GM21529 (cell line): ENCODE measurements at regions not wholly inside any gene's neighbourhood (a gene's known extent, or its start where the extent isn't known, plus 50 kb on each side); places are given as distances from the start of the nearest gene placed in this dataset.
"Not testable (repeated sequence)": the region's sequence is repeated elsewhere in the genome, so short reads cannot be mapped to it uniquely, and the experiment has no call there.

Source experiments
- ATAC-seq: cut with Tn5 transposase; IDR thresholded peaks from one replicate; pipeline ENCODE4 v1.9.1; 2021; ENCODE audit not compliant: unreplicated experiment

DNA sequence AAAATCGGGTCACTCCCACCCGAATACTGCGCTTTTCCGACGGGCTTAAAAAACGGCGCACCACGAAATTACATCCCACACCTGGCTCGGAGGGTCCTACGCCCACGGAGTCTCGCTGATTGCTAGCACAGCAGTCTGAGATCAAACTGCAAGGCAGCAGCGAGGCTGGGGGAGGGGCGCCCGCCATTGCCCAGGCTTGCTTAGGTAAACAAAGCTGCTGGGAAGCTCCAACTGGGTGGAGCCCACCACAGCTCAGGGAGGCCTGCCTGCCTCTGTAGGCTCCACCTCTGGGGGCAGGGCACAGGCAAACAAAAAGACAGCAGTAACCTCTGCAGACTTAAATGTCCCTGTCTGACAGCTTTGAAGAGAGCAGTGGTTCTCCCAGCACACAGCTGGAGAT is 325.7 kb upstream of the PIK3R1 start:
- not testable (repeated sequence) for ATAC-seq

DNA sequence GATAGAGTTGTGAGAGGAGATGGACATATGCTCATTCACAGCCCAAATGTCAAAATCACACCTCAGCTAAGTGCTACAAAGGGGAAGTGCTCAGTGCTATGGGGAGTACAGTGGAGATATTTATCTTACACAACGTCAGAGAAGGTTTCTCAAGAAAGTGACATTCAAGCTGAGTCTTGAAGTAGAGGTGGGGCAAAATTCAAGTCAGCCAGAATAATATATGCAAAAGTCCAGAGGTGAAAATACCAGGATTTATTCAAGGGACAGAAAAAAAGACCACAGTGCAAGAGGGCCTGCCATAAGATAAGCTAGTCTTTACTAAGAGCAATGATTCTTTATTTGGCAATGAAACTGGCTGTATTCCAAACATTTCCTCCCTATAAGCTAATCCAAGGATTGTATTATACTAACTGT is 327.8 kb upstream of the PIK3R1 start:
- no peak for ATAC-seq

DNA sequence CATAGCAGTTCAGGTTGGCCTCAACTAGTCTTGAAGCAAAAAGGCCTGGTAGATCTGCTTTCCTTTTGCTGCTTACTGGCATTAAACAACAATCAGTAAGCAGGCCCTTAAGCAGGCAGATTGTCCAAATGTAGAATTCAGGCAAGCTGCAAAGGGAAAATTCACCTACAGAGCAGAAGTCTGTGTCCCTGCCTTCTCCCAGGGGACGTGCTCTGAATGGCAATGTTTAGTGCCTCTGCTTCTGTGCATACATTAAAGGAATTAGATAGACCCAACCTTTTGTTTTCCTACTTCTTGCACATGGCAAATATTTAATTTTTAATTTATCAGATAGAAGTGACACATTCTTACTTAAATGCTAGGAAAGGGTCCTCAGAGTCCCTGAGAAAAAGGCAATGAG is 328.8 kb upstream of the PIK3R1 start:
- ATAC-seq = no peak

DNA sequence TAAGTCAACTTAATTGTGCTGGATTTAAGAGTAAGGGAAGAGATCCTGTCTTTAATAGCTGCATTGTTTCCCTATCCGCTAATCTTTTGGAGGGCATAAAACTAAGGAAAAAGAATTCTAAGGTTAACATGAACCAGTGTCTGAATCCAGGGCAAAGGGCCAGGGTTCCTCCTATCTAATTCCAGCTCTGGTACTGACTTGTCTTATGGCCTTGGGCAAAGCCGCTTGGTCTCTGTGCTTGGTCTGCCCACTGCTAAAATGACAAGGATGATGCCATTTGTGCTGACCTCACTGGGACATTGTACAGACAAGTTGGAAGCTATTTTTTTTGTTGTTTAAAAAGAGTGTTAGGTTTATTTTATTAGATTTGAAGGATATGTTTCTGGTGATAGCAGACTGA is 334.7 kb upstream of the PIK3R1 start:
- no peak for ATAC-seq

DNA sequence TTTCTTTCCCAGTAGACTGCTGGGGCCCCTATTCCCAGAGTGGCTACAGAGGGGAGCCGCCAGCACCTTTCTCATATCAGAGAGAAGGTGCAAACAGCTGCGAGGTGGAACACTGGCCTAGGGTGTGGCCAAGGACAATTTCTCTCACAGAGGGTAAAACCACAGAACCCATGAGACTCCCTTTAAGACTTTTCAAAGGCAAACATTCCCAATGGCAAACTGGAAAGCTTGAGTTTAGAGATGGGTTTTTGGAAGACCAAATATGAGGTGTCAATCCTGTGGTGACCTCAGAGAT is 335.1 kb upstream of the PIK3R1 start:
- no peak for ATAC-seq

DNA sequence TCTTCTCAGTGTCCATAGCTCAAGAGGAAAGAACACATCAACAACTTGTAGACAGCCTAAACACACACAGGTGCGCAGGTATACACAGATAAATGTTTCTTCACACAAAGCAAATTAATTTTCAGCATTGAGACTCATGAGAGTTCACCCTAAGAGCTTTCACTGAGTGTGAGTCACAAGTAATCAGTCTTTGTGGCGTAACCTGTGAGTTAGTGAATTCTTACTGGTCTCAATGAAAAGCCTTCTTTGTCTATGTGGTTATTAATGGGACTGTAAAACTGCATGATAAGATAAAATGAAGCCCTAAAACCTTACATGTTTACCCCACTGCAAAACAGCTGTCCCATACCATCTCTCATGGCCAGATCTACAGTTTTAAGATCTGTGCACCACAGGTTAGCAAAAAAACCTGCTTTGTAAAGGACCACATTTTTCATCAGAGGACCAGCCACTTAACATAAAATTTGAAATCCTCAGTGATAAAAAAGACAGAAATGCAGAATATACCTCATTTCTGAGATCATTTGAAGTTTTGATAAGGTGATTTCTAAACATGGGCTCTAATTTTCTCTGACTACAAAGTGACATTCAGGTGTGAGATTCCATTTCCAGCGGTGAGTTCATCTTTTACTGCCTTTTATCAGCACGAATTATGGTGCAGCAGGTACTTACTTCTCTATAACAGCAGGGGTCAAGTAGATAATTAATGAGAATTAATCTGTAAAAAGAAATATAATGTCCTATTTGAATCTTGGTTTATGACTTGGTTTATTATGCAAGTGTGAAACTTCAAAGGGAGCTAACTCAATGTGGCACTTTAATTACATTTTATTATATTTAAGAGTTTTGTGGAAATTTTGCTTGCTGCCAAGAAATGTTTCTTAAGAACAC is 335.7 kb upstream of the PIK3R1 start:
- no peak for ATAC-seq

DNA sequence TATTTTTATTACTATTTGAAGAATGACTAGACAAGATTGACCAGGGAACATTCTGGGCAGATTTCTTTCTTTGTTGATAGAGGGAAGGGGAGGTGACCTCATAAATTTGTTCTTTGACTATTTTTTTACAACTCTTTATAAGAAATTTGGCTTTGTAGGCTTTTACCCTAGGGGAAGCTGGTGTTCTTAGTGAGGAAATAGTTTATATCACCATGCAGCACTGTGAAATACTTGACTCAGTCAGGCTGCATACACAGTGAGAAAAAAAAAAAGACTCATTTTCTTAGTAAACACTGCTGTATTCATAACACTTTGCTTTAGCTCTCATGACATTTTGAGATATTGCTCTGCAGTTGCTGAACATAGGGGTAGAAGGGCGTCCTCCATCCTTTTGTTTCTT is 336.6 kb upstream of the PIK3R1 start:
- ATAC-seq = no peak

DNA sequence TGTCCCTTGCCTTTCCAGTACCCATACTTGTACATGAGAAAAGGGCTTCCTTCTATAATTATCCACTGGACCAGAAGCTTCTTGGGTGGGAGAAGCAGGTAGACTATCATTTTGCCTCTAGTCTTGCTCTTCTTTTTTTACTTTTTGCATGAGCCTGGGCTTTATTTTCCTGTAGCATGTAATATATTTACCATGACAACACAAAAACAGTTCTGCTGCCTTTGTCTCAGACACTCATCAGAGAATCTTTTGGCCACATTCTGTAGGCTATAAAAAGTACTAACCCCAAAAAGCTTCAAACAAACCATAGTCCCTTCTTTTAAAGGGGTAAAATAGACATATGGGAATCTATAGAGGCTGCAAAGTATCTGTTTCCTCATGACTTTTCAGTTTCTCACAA is 339.2 kb upstream of the PIK3R1 start:
- no peak for ATAC-seq

DNA sequence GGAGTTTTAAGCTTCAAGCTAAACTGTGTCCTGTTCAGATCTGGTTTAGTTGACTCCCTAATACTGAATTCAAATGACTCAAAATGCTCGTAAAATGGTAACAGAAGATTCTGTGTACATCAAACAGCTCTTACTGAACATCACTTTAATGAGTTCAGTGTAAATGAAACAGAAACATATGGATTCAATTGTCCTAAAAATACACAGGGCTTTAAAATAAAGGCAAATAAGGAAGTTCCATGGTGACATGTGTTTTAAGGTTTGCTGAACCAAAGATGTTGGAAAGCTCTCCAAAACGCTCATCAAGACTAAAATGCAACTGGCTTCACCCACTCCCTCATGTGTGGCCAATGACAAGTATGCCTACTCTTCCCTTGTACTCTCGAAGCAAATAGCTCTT is 340.0 kb upstream of the PIK3R1 start:
- no peak for ATAC-seq

DNA sequence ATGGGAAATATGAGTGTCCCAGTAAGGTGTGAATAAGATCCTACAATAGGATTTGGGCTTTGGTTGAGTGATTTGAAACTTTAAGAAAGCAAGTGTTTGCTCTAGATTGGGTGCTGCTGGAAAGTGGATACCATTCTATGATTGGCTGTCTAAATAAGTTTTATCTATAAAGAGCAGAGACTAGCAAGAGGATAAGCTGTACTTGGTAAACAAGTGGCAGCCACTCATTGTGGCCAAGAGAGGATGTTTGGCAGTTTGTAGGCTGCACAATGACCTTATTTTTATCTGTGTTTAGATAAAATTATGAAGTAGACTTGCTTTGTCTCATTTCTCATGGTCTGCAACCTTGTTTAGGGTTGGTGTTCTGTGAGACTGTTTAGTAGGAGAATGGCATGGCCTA is 341.6 kb upstream of the PIK3R1 start:
- ATAC-seq = no peak

DNA sequence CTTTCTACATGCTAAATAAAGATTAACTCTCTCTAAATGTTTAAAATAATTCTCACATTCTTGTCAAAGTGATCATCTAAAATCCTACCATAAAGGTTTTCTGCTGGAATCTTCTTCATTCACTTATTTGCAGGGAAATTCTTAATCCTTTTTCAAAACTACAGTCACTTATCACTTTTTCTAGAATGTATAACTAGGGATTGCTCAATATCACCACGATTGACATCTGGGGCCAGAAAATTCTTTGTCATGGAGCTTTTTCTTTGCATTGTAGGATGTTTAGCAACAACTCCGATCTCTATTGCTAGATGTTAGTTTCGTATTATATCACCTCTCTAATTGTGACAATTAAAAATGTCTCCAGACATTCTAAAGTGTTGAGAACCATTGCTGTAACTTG is 344.9 kb upstream of the PIK3R1 start:
- no peak for ATAC-seq

DNA sequence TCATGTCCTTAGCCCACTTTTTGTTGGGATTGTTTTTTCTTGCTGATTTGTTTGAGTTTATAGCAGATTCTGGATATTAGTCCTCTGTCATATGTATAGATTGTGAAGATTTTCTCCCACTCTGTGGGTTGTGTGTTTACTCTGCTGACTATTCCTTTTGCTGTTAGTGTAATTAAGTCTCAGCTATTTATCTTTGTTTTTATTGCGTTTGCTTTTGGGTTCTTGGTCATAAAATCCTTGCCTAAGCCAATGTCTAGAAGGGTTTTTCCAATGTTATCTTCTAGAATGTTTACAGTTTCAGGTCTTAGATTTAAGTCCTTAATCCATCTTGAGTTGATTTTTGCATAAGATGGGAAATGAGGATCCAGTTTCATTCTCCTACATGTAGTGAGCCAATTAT is 351.2 kb upstream of the PIK3R1 start:
- not testable (repeated sequence) for ATAC-seq

DNA sequence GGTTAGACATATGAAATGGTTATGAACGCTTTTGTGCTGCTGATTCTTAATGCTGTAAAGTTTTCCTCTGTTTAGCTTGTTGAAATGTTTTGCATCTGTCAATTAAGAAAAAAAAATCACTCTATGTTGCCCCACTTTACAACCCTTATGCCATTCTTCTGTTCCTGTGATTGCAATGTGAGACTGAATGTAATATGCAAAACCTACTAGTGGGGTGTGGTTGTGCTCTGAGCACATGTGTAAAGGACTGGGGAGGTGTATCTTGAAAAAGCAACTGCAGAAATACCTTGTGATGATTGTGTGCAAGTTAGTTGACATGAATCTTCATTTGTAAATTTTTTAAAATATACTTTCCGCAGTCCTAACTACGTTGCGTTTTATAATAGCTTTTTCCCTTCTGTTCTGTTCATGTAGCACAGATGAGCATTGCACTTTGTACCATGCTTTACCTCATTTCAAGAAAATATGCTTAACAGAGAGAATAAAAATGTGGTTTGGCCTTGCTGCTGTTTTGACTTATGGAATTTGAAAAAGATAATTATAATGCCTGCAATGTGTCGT is 357.0 kb upstream of the PIK3R1 start:
- ATAC-seq = no peak

DNA sequence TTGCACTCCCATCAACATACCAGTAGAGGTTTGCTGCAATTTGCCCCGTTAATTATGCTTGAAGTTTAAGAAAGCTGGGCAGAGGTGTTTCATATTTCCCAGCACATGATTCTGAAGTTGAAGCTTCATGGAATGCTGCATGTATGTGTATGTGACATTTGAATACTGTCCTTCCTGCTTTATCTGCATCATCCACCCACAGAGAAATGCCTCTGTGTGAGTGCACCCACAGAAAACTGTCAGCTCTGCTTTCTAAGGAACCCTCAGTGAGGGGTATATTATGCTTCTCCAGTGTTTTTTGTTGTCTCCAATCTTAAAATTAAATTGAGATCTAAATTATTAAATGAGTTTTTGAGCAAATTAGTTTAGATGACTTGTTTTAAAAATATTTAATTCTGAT is 358.1 kb upstream of the PIK3R1 start:
- ATAC-seq = no peak

DNA sequence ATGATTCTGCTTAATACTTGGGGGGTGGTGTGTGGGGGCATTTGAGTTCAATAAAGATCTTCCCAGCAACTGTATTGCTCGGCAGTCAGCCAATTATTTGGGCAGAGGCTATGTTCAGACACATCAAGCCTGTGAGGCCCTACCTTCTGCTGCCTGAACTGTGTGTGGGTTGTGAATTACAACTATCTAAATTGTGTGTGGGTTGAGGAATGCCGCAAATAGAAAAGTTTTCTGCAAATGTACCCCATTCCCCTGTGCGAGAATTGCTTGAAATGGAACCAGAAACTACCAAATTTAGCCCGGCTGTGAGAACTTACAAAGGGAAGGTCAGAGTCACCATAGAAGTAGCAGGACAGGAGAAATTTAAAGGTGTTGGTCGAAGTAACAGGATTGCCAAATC is 360.0 kb upstream of the PIK3R1 start:
- no peak for ATAC-seq

DNA sequence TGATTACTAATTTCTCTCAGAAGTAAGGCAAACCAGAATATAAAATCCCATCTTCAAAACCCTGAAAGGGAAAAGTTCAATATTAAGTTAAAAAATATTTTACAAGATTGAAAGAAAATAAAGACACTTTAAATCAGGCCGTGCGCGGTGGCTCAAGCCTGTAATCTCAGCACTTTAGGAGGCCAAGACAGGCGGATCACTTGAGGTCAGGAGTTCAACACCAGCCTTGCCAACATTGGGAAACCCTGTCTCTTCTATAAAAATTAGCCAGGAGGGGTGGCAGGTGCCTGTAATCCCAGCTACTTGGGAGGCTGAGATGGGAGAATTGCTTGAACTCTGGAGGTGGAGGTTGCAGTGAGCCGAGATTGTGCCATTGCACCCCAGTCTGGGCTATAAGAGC is 364.6 kb upstream of the PIK3R1 start:
- ATAC-seq = not testable (repeated sequence)

DNA sequence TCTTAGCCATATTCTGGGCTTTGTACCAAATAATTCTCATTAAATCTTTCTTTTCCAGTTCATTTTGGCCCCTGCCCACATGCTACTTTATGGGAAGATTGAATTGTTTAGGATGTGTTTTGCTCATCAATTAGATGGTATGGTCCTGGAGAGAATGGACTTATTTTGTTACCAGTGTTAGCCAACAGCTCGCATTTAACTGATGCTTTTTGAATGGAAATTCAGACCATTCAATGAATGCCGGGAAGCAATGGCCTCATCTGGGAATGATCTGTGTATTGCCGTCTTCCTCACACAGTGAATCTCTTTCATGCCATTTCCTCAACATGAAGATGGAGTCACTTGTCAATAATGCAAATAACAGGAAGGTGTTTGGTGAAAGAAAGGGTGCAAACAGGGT is 370.6 kb upstream of the PIK3R1 start:
- ATAC-seq = no peak

DNA sequence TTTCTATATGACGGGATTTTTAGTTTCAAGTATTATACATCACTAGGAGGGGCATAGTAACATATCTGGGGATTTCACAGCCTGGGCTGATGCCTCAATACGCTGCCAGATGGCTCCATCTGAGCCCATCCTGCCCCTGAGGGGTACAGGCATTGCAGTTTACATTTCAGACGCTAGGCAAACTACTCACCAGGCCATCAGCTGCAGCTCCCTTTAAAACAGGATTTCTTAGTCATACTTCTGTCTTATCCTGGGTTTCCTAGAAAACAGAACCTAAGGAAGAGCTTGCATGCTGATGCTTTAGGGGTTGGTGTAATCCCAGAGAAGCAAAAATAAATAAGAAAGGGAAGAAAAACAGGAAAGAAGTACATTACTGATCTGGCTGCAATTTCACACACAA is 372.8 kb upstream of the PIK3R1 start:
- ATAC-seq = no peak

DNA sequence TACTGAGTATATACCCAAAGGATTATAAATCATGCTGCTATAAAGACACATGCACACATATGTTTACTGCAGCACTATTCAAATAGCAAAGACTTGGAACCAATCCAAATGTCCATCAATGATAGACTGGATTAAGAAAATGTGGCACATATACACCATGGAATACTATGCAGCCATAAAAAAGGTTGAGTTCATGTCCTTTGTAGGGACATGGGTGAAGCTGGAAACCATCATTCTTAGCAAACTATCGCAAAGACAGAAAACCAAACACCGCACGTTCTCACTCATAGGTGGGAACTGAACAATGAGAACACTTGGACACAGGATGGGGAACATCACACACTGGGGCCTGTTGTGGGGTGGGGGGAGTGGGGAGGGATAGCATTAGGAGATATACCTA is 378.3 kb upstream of the PIK3R1 start:
- ATAC-seq = not testable (repeated sequence)

DNA sequence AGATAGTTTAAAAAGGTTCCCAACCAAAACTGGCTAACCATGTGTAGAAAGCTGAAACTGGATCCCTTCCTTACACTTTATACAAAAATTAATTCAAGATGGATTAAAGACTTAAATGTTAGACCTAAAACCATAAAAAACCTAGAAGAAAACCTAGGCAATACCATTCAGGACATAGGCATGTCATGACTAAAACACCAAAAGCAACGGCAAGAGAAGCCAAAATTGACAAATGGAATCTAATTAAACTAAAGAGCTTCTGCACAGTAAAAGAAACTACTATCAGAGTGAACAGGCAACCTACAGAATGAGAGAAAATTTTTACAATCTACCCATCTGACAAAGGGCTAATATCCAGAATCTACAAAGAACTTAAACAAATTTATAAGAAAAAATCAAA is 379.1 kb upstream of the PIK3R1 start:
- not testable (repeated sequence) for ATAC-seq

DNA sequence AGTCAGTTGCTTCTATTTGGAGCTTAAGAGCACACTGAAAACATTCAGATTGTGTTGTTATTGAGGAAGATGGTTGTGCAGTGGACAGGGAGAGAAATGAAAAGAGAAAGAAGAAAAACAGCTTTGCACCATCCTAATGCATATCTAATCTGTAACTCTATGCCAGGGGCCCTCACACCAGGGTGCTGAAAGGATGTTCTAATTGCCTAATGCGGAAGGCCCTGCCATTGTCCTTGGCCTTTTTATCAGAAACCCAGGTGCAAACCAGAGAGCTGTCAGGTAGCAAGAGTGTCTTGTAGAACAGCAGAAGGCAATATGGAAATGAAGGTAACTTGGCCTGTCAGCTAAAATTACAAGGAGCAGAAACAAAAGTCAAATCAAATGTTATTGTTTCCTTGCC is 384.5 kb upstream of the PIK3R1 start:
- ATAC-seq = no peak

DNA sequence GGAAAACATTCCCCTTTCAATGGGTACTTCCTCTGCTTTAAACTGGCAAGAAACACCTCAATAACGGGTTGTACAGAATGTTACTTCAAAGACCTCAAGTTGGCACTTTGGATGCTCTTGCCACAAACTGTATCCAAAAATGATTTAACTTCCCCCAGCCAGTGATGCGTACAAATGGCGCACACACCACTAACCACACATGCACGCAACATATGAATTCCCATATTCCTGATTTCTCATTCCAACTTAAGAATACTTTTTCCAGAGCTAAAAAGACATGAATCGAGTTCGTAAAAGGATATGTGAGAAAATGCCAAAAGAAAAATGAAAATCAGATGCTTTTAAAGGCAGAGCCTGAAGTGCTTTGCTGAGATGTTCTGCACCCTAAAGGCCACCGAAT is 388.0 kb upstream of the PIK3R1 start:
- no peak for ATAC-seq

DNA sequence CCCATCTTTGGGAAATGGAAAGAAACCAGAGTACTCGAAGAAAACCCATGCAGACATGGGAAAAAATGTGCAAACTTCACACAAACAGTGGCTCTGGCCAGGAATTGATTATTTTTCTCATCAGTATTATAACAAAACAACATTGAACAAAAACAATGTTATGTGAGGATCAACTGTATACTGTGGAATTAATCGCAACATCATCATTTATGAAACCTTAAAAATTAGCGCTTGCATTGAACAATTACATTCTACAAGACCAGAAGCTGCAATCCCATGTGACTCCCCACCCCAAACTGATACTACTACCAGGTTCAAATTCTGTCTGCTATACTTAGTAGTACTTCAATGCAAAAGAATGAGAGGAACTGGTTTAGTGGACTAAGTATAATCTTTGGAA is 390.7 kb upstream of the PIK3R1 start:
- ATAC-seq = no peak
